ENCODE measurements at regions not wholly inside any gene's neighbourhood (a gene's known extent, or its start where the extent isn't known, plus 50 kb on each side); places are given as distances from the start of the nearest gene placed in this dataset.
"Not testable (repeated sequence)": the region's sequence is repeated elsewhere in the genome, so short reads cannot be mapped to it uniquely, and the experiment has no call there.

- DNase-seq (ENCODE audit: low read depth in 2 of 2), result no peak
Measured at GRCh38 chr3:124043023-124043422, 51.1 kb upstream of the ROPN1 start.

- DNase-seq (ENCODE audit: low read depth in 2 of 2), result no peak
Measured at GRCh38 chr3:124044956-124045355, 53.0 kb upstream of the ROPN1 start.

- DNase-seq (ENCODE audit: low read depth in 2 of 2), result no peak
Measured at GRCh38 chr3:124048967-124049798, 57.3 kb upstream of the ROPN1 start.

- DNase-seq (ENCODE audit: low read depth in 2 of 2), result no peak
Measured at GRCh38 chr3:124051636-124052035, 59.7 kb upstream of the ROPN1 start.

GRCh38 chr3:124053871-124054270 is 61.9 kb upstream of the ROPN1 start:
- no peak for DNase-seq (ENCODE audit: low read depth in 2 of 2)

- no peak for DNase-seq (ENCODE audit: low read depth in 2 of 2)
Measured at GRCh38 chr3:124056846-124057245, 64.9 kb upstream of the ROPN1 start.

- DNase-seq (ENCODE audit: low read depth in 2 of 2), result no peak
Measured at GRCh38 chr3:124057420-124057819, 65.5 kb upstream of the ROPN1 start.

GRCh38 chr3:124059580-124059979 is 67.7 kb upstream of the ROPN1 start:
- DNase-seq (ENCODE audit: low read depth in 2 of 2), result no peak

GRCh38 chr3:124063197-124063909 is 71.4 kb upstream of the ROPN1 start:
- DNase-seq (ENCODE audit: low read depth in 2 of 2), result no peak

- no peak for DNase-seq (ENCODE audit: low read depth in 2 of 2)
Measured at GRCh38 chr3:124064050-124064449, 72.1 kb upstream of the ROPN1 start.

- not testable (repeated sequence) for DNase-seq (ENCODE audit: low read depth in 2 of 2)
Measured at GRCh38 chr3:124066543-124066942, 74.6 kb upstream of the ROPN1 start.

GRCh38 chr3:124069706-124070105 is 77.8 kb upstream of the ROPN1 start:
- not testable (repeated sequence) for DNase-seq (ENCODE audit: low read depth in 2 of 2)

- not testable (repeated sequence) for DNase-seq (ENCODE audit: low read depth in 2 of 2)
Measured at GRCh38 chr3:124075090-124075489, 83.2 kb upstream of the ROPN1 start.

- no peak for DNase-seq (ENCODE audit: low read depth in 2 of 2)
Measured at GRCh38 chr3:124075753-124076152, 83.8 kb upstream of the ROPN1 start.

GRCh38 chr3:124076235-124076634 is 84.3 kb upstream of the ROPN1 start:
- no peak for DNase-seq (ENCODE audit: low read depth in 2 of 2)

GRCh38 chr3:124078953-124079911 is 87.3 kb upstream of the ROPN1 start:
- DNase-seq (ENCODE audit: low read depth in 2 of 2), result no peak

GRCh38 chr3:124079912-124080276 is 88.0 kb upstream of the ROPN1 start:
- no peak for DNase-seq (ENCODE audit: low read depth in 2 of 2)

GRCh38 chr3:124082343-124082742 is 90.4 kb upstream of the ROPN1 start:
- DNase-seq (ENCODE audit: low read depth in 2 of 2), result no peak

- DNase-seq (ENCODE audit: low read depth in 2 of 2), result no peak
Measured at GRCh38 chr3:124084022-124084881, 92.3 kb upstream of the ROPN1 start.

- no peak for DNase-seq (ENCODE audit: low read depth in 2 of 2)
Measured at GRCh38 chr3:124088801-124089200, 96.9 kb upstream of the ROPN1 start.

- DNase-seq (ENCODE audit: low read depth in 2 of 2), result no peak
Measured at GRCh38 chr3:124089214-124089613, 97.3 kb upstream of the ROPN1 start.

Data from stimulated activated CD4-positive, alpha-beta T cell treated with anti-CD3 and anti-CD28 coated beads, Interleukin-4, amount 100 ng/mL, for 48 hours (primary cell).